CD14-positive monocyte (primary cell): ENCODE measurements at regions not wholly inside any gene's neighbourhood (a gene's known extent, or its start where the extent isn't known, plus 50 kb on each side); places are given as distances from the start of the nearest gene placed in this dataset.

Source experiments
- DNase-seq, 3 donors: peaks; one replicate each; pipeline ENCODE4 v3.0.0-alpha.2; 2011 to 2022
- H2AFZ ChIP-seq: 2 replicates; pipeline ENCODE4 v1.6.0; 2012; ENCODE audit warnings: mild to moderate bottlenecking, low read depth, low read length, inconsistent platforms; ENCODE audit not compliant: insufficient read depth, poor library complexity, severe bottlenecking
- H3K27ac ChIP-seq, 2 donors: 1 replicate in 1 of 2; 2 replicates in 1 of 2; pipeline ENCODE4 v1.5.1; 2012 to 2013; ENCODE audit warnings: low read length in 2 of 2, control low read depth in 1 of 2, inconsistent platforms in 1 of 2, low read depth in 1 of 2, mild to moderate bottlenecking in 1 of 2
- H3K27me3 ChIP-seq, 2 donors: one replicate each; pipeline versions ENCODE4 v1.6.0 to v1.6.1; 2011 to 2013; ENCODE audit warnings: low read length in 2 of 2; ENCODE audit not compliant: control insufficient read depth in 2 of 2, insufficient read depth in 2 of 2
- H3K36me3 ChIP-seq, 2 donors: replicated peaks in 1 of 2; 1 replicate in 1 of 2; 2 replicates in 1 of 2; pipeline versions ENCODE4 v1.5.1 to v1.6.1; 2012 to 2013; ENCODE audit warnings: low read length in 2 of 2, control low read depth in 1 of 2, inconsistent platforms in 1 of 2, mild to moderate bottlenecking in 1 of 2; ENCODE audit not compliant: insufficient read depth in 2 of 2, control insufficient read depth in 1 of 2
- H3K4me1 ChIP-seq, 2 donors: 1 replicate in 1 of 2; 2 replicates in 1 of 2; pipeline versions ENCODE4 v1.5.1 to v1.6.1; 2012 to 2013; ENCODE audit warnings: low read length in 2 of 2, control low read depth in 1 of 2, inconsistent platforms in 1 of 2, mild to moderate bottlenecking in 1 of 2, moderate library complexity in 1 of 2; ENCODE audit not compliant: insufficient read depth in 2 of 2, control insufficient read depth in 1 of 2
- H3K4me2 ChIP-seq: replicated peaks from 2 replicates; pipeline ENCODE3; 2012; ENCODE audit warnings: low read length, moderate library complexity, mild to moderate bottlenecking; ENCODE audit not compliant: poor library complexity, severe bottlenecking; ENCODE audit errors: extremely low read depth
- H3K4me3 ChIP-seq, 3 experiments: fragments of 200-600 bp in 1 of 3; sonication (generic) in 1 of 3; replicated peaks in 1 of 3; 1 replicate in 2 of 3; 2 replicates in 1 of 3; pipeline ENCODE4 v1.5.1; 2011 to 2013; ENCODE audit warnings: low read length in 3 of 3, mild to moderate bottlenecking in 3 of 3, control low read depth in 2 of 3, low read depth in 2 of 3, inconsistent platforms in 1 of 3, moderate library complexity in 1 of 3
- H3K79me2 ChIP-seq: 2 replicates; pipeline ENCODE4 v1.6.0; 2012; ENCODE audit warnings: mild to moderate bottlenecking, control low read depth, inconsistent platforms, low read length, moderate library complexity; ENCODE audit not compliant: insufficient read depth
- H3K9ac ChIP-seq: 2 replicates; pipeline ENCODE4 v1.6.0; 2017; ENCODE audit warnings: low read length, mild to moderate bottlenecking; ENCODE audit not compliant: insufficient read depth, poor library complexity, severe bottlenecking
- H3K9me3 ChIP-seq, 2 donors: replicated peaks in 1 of 2; 1 replicate in 1 of 2; 2 replicates in 1 of 2; pipeline versions ENCODE4 v1.5.1 to v1.6.1; 2012 to 2013; ENCODE audit warnings: low read length in 2 of 2, control low read depth in 1 of 2; ENCODE audit not compliant: control insufficient read depth in 1 of 2, insufficient read depth in 1 of 2
- H4K20me1 ChIP-seq: 2 replicates; pipeline ENCODE4 v1.6.0; 2012; ENCODE audit warnings: mild to moderate bottlenecking, low read length, control low read depth, moderate library complexity; ENCODE audit not compliant: insufficient read depth
- H3K27ac Mint-ChIP-seq, 7 donors: one replicate each; pipeline ENCODE4 v1.8.0; 2020; ENCODE audit warnings: mild to moderate bottlenecking in 7 of 7, mixed read lengths in 7 of 7, moderate library complexity in 6 of 7, inconsistent platforms in 2 of 7
- H3K27me3 Mint-ChIP-seq, 3 donors: one replicate each; pipeline ENCODE4 v1.8.0; 2021 to 2022; ENCODE audit warnings: low read depth in 3 of 3, mild to moderate bottlenecking in 3 of 3, mixed read lengths in 3 of 3, moderate library complexity in 3 of 3, inconsistent platforms in 1 of 3
- H3K36me3 Mint-ChIP-seq, 2 donors: one replicate each; pipeline ENCODE4 v1.8.0; 2020; ENCODE audit warnings: mixed read lengths in 2 of 2, inconsistent platforms in 1 of 2, mild to moderate bottlenecking in 1 of 2
- H3K4me1 Mint-ChIP-seq: one replicate; pipeline ENCODE4 v1.8.0; 2020; ENCODE audit warnings: mild to moderate bottlenecking, mixed read lengths
- H3K4me3 Mint-ChIP-seq, 2 donors: one replicate each; pipeline ENCODE4 v1.8.0; 2020; ENCODE audit warnings: mild to moderate bottlenecking in 2 of 2, mixed read lengths in 2 of 2, moderate library complexity in 1 of 2
- H3K9me3 Mint-ChIP-seq, 7 donors: one replicate each; pipeline ENCODE4 v1.8.0; 2020 to 2022; ENCODE audit warnings: mixed read lengths in 7 of 7, mild to moderate bottlenecking in 6 of 7, moderate library complexity in 6 of 7, inconsistent platforms in 2 of 7
- CTCF ChIP-seq: fragments of 200-600 bp; IDR thresholded peaks from one replicate; pipeline ENCODE4 v1.8.0; 2022; ENCODE audit warnings: antibody characterized with exemption, mild to moderate bottlenecking
- WGBS: methylation state at CpG from one replicate; pipeline ENCODE4 v1.1.5; 2013; ENCODE audit warnings: missing lambda C conversion rate; ENCODE audit not compliant: insufficient coverage; 5-methylcytosine and 5-hydroxymethylcytosine counted together
- intact Hi-C, 2 donors: fragments of 100-400 bp; cut with micrococcal nuclease; formaldehyde crosslinking; loops; one replicate each; pipeline versions ENCODE4 v1.15.0 to v1.15.1; 2023

- Mint-ChIP-seq H3K36me3 (no peaks in the 10 kb centered on the region), H3K27me3 (peaks cover under 1 to 6% (median 2%) of the 10 kb centered on the region in 3 donors), H3K9me3 (peaks cover 1 to 12% (median 7%) of the 10 kb centered on the region in 7 donors), H3K27ac (no peak overlapping the region), H3K4me1 (peaks cover 2% of the 10 kb centered on the region), H3K4me3 (no peak overlapping the region)
- Histone ChIP-seq H4K20me1 (no peaks in the 10 kb centered on the region), H2AFZ (no peak overlapping the region), H3K36me3 (no peaks in the 10 kb centered on the region), H3K4me2 (no peak overlapping the region), H3K27me3 (no peaks in the 10 kb centered on the region), H3K9me3 (peaks cover 0 to 4% of the 10 kb centered on the region in 2 donors), H3K4me1 (no peaks in the 10 kb centered on the region), H3K27ac (no peak overlapping the region), H3K79me2 (no peaks in the 10 kb centered on the region), H3K4me3 (no peak overlapping the region), H3K9ac (no peak overlapping the region)
- DNase-seq = no peak
- 86% methylated on average over 1 of the region's 1 CpG for WGBS
- TF ChIP-seq CTCF = no peak
- intact Hi-C loops = no loop called here
These were observed 101.2 kb upstream of the COL21A1 start for GRCh38 chr6:56348578-56348977.

- Histone ChIP-seq H3K4me1 (no peaks in the 10 kb centered on the region), H3K27ac (no peak overlapping the region), H3K27me3 (no peaks in the 10 kb centered on the region), H3K9me3 (no peaks in the 10 kb centered on the region), H4K20me1 (no peaks in the 10 kb centered on the region), H2AFZ (no peak overlapping the region), H3K36me3 (no peaks in the 10 kb centered on the region), H3K4me2 (no peak overlapping the region), H3K79me2 (no peaks in the 10 kb centered on the region), H3K9ac (no peak overlapping the region), H3K4me3 (no peak overlapping the region)
- no peak for TF ChIP-seq CTCF
- H3K4me1 Mint-ChIP-seq = peaks cover 2% of the 10 kb centered on the region
- no peak for DNase-seq
- no peak overlapping the region for H3K27ac Mint-ChIP-seq
- H3K36me3 Mint-ChIP-seq = no peaks in the 10 kb centered on the region
- peaks cover 0 to 3% (median under 1%) of the 10 kb centered on the region in 7 donors for H3K9me3 Mint-ChIP-seq
- H3K4me3 Mint-ChIP-seq = no peak overlapping the region
- intact Hi-C loops = no loop called here
- H3K27me3 Mint-ChIP-seq = peaks cover 2 to 9% (median 2%) of the 10 kb centered on the region in 3 donors
These were observed 100.1 kb upstream of the COL21A1 start for GRCh38 chr6:56347526-56347925.
